ENCODE measurements at regions not wholly inside any gene's neighbourhood (a gene's known extent, or its start where the extent isn't known, plus 50 kb on each side); places are given as distances from the start of the nearest gene placed in this dataset.

- no peak for DNase-seq (ENCODE audit: low read depth, low spot score)
- no peak overlapping the region for H3K4me3 ChIP-seq (ENCODE audit: low read length)
These were observed 183.5 kb downstream of the SCG2 start for GRCh38 chr2:223418604-223419199.

- H3K4me3 ChIP-seq (ENCODE audit: low read length) = no peak overlapping the region
These were observed 182.1 kb downstream of the SCG2 start for GRCh38 chr2:223420048-223420447.

GRCh38 chr2:223431479-223431878, 170.7 kb downstream of the SCG2 start:
- H3K4me3 ChIP-seq (ENCODE audit: low read length) = no peak overlapping the region
- DNase-seq (ENCODE audit: low read depth, low spot score) = no peak

More at GRCh38 chr2:223420048-223420447, 182.1 kb downstream of the SCG2 start:
- DNase-seq (ENCODE audit: low read depth, low spot score) = no peak

- no peak overlapping the region for H3K4me3 ChIP-seq (ENCODE audit: low read length)
- no peak for DNase-seq (ENCODE audit: low read depth, low spot score)
These were observed 168.7 kb downstream of the SCG2 start for GRCh38 chr2:223433461-223433860.

GRCh38 chr2:223437788-223438187, 164.4 kb downstream of the SCG2 start:
- no peak for DNase-seq (ENCODE audit: low read depth, low spot score)
- H3K4me3 ChIP-seq (ENCODE audit: low read length) = no peak overlapping the region

- H3K4me3 ChIP-seq (ENCODE audit: low read length) = no peak overlapping the region
- no peak for DNase-seq (ENCODE audit: low read depth, low spot score)
These were observed 163.0 kb downstream of the SCG2 start for GRCh38 chr2:223439184-223439583.

GRCh38 chr2:223439786-223440185, 162.4 kb downstream of the SCG2 start:
- no peak for DNase-seq (ENCODE audit: low read depth, low spot score)

GRCh38 chr2:223442847-223443246, 159.3 kb downstream of the SCG2 start:
- no peak for DNase-seq (ENCODE audit: low read depth, low spot score)
- no peak overlapping the region for H3K4me3 ChIP-seq (ENCODE audit: low read length)

More at GRCh38 chr2:223439786-223440185, 162.4 kb downstream of the SCG2 start:
- H3K4me3 ChIP-seq (ENCODE audit: low read length) = no peak overlapping the region

- DNase-seq (ENCODE audit: low read depth, low spot score) = no peak
- H3K4me3 ChIP-seq (ENCODE audit: low read length) = no peak overlapping the region
These were observed 151.9 kb downstream of the SCG2 start for GRCh38 chr2:223450246-223450645.

GRCh38 chr2:223457301-223457700, 144.9 kb downstream of the SCG2 start:
- no peak for DNase-seq (ENCODE audit: low read depth, low spot score)
- no peak overlapping the region for H3K4me3 ChIP-seq (ENCODE audit: low read length)

GRCh38 chr2:223459328-223459939, 142.7 kb downstream of the SCG2 start:
- DNase-seq (ENCODE audit: low read depth, low spot score) = no peak
- no peak overlapping the region for H3K4me3 ChIP-seq (ENCODE audit: low read length)

- DNase-seq (ENCODE audit: low read depth, low spot score) = no peak
- H3K4me3 ChIP-seq (ENCODE audit: low read length) = no peak overlapping the region
These were observed 142.0 kb downstream of the SCG2 start for GRCh38 chr2:223460209-223460608.

- no peak for DNase-seq (ENCODE audit: low read depth, low spot score)
- no peak overlapping the region for H3K4me3 ChIP-seq (ENCODE audit: low read length)
These were observed 141.4 kb downstream of the SCG2 start for GRCh38 chr2:223460774-223461211.

GRCh38 chr2:223464071-223464470, 138.1 kb downstream of the SCG2 start:
- DNase-seq (ENCODE audit: low read depth, low spot score) = no peak

GRCh38 chr2:223465793-223466192, 136.4 kb downstream of the SCG2 start:
- H3K4me3 ChIP-seq (ENCODE audit: low read length) = no peak overlapping the region
- no peak for DNase-seq (ENCODE audit: low read depth, low spot score)

More at GRCh38 chr2:223464071-223464470, 138.1 kb downstream of the SCG2 start:
- H3K4me3 ChIP-seq (ENCODE audit: low read length) = no peak overlapping the region

GRCh38 chr2:223467196-223467595, 135.0 kb downstream of the SCG2 start:
- no peak for DNase-seq (ENCODE audit: low read depth, low spot score)
- H3K4me3 ChIP-seq (ENCODE audit: low read length) = no peak overlapping the region

- no peak overlapping the region for H3K4me3 ChIP-seq (ENCODE audit: low read length)
- DNase-seq (ENCODE audit: low read depth, low spot score) = no peak
These were observed 132.7 kb downstream of the SCG2 start for GRCh38 chr2:223469270-223470046.

- no peak for DNase-seq (ENCODE audit: low read depth, low spot score)
- no peak overlapping the region for H3K4me3 ChIP-seq (ENCODE audit: low read length)
These were observed 131.6 kb downstream of the SCG2 start for GRCh38 chr2:223470602-223471001.

GRCh38 chr2:223472771-223473170, 129.4 kb downstream of the SCG2 start:
- no peak for DNase-seq (ENCODE audit: low read depth, low spot score)
- H3K4me3 ChIP-seq (ENCODE audit: low read length) = no peak overlapping the region

GRCh38 chr2:223474893-223475292, 127.3 kb downstream of the SCG2 start:
- no peak for DNase-seq (ENCODE audit: low read depth, low spot score)

More at GRCh38 chr2:223474893-223475292, 127.3 kb downstream of the SCG2 start:
- H3K4me3 ChIP-seq (ENCODE audit: low read length) = no peak overlapping the region

Measured in Jurkat, Clone E6-1 (cell line).